Tibial artery (tissue), 4 donors: ENCODE measurements at regions not wholly inside any gene's neighbourhood (a gene's known extent, or its start where the extent isn't known, plus 50 kb on each side); places are given as distances from the start of the nearest gene placed in this dataset.

Source experiments
- DNase-seq, 2 donors: peaks; one replicate each; pipeline ENCODE4 v3.0.0-alpha.2; 2019
- H3K27ac ChIP-seq, 2 donors: fragments of 200-600 bp; sonication (generic) in 1 of 2; 1 replicate in 1 of 2; 2 replicates in 1 of 2; pipeline ENCODE4 v1.5.1; 2018 to 2019; ENCODE audit warnings: mild to moderate bottlenecking in 1 of 2
- H3K27me3 ChIP-seq, 2 donors: fragments of 200-600 bp; sonication (generic) in 1 of 2; one replicate each; pipeline versions ENCODE4 v1.5.1 to v1.6.0; 2016 to 2019
- H3K36me3 ChIP-seq, 3 donors: fragments of 200-600 bp; sonication (generic) in 2 of 3; one replicate each; pipeline ENCODE4 v1.5.1; 2016 to 2019; ENCODE audit warnings: mild to moderate bottlenecking in 2 of 3
- H3K4me1 ChIP-seq, 4 donors: fragments of 200-600 bp; sonication (generic) in 2 of 4; 1 replicate in 3 of 4; 2 replicates in 1 of 4; pipeline ENCODE4 v1.5.1; 2016 to 2019
- H3K4me3 ChIP-seq, 2 donors: fragments of 200-600 bp; sonication (generic) in 1 of 2; 1 replicate in 1 of 2; 2 replicates in 1 of 2; pipeline ENCODE4 v1.5.1; 2018 to 2019; ENCODE audit warnings: mild to moderate bottlenecking in 2 of 2
- H3K9me3 ChIP-seq, 3 donors: fragments of 200-600 bp; sonication (generic) in 1 of 3; one replicate each; pipeline ENCODE4 v1.5.1; 2016 to 2019
- CTCF ChIP-seq, 2 experiments: fragments of 200-600 bp in 1 of 2; fragments of 450-650 bp in 1 of 2; IDR thresholded peaks; one replicate each; pipeline ENCODE4 v1.5.1; 2017 to 2019; ENCODE audit warnings: antibody characterized with exemption in 2 of 2, mild to moderate bottlenecking in 1 of 2, moderate library complexity in 1 of 2
- intact Hi-C: fragments of 100-400 bp; cut with DNase I; formaldehyde crosslinking; loops from one replicate; pipeline ENCODE4 v1.15.0; 2023; ENCODE audit warnings: low total_unique reads

DNA sequence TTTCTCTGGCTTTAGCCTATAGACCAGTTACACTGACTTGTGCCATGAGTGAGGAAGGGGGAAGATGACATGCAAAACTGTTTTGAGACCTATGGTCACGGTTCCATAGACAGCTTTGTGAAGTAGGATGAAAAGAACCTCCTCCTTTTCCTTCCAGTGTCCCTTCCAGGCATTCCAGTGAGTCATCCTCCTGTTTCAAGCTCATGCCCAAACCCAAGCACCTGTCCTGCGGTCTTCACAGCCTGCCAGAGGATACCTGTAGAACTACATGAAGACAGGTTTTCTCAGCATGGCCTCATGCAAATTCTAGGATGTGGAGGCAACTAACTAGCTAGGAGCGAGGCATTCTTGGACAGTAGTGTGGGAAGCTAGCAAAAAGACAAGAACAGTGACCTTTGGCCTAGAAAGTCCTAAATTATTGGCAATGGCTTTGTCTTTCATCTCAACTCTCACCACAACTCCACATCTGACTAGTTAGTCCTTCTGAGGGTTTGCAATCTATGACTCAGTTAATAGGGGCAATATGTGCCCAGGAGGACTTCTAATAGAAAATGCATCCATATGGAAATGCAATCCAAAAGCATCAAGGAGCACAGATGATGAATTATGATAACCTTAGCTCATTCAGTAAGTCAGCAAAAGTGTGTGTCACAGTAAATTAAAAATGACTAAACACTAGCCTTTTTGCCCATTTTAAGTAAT lies 154.7 kb downstream of the RBM43 start:
- no peaks in the 10 kb centered on the region for H3K4me1 ChIP-seq
- H3K27ac ChIP-seq, result no peak overlapping the region
- H3K4me3 ChIP-seq, result no peak overlapping the region
- H3K9me3 ChIP-seq, result peaks cover 0 to 3% (median 0%) of the 10 kb centered on the region in 3 donors
- TF ChIP-seq CTCF (IDR thresholded peaks at IDR 0.05), result no peak
- no peaks in the 10 kb centered on the region for H3K36me3 ChIP-seq
- DNase-seq, result no peak
- intact Hi-C loops, result no loop called here
- H3K27me3 ChIP-seq, result no peaks in the 10 kb centered on the region

- intact Hi-C loops, result no loop called here
- Histone ChIP-seq H3K27ac (no peak overlapping the region), H3K36me3 (no peaks in the 10 kb centered on the region), H3K4me3 (no peak overlapping the region), H3K27me3 (no peaks in the 10 kb centered on the region), H3K9me3 (peaks cover 0 to 3% (median 0%) of the 10 kb centered on the region in 3 donors), H3K4me1 (no peaks in the 10 kb centered on the region)
- no peak for DNase-seq
- no peak for TF ChIP-seq CTCF (IDR thresholded peaks at IDR 0.05)
These were observed 158.1 kb downstream of the RBM43 start for GRCh38 chr2:151103551-151103950.

DNA sequence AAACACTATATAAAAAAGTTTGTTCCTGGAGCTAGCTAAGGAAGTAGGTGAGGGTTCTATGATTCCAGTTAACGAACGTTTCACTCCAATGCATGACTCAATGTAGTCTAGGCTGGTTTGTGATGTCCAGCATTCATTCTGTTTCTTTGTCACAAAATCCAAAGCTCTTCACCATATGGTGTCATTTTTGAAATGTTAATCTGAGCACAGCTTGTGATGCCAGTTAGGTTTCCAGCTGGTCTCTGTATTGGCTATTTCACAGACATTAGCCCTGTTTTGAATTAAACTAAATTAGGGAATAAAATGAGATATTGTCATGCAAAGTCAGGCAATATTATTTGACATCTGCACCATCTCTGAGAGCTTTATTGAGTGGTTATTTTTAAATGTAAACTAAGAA lies 159.4 kb downstream of the RBM43 start:
- H3K36me3 ChIP-seq, result no peaks in the 10 kb centered on the region
- no peak for DNase-seq

DNA sequence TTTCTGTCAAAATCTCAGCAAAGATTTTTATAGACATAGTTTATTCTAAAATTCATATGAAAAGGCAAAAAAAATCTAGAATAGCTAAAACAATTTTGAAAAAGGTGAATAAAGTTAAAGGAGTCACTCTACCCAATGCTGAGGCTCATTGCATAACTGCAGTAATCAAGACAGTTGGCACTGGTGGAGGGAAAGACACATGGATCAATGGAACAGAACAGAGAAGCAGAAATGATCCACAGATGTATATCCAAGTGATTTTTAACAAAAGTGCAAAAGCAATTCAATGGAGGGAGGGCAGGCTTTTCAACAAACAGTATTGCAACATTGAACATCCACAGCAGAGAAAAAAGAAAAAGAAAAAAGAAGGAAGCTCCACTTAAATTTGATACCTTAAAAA lies 162.8 kb downstream of the RBM43 start:
- no peak for TF ChIP-seq CTCF (IDR thresholded peaks at IDR 0.05)
- Histone ChIP-seq H3K27ac (no peak overlapping the region), H3K9me3 (no peaks in the 10 kb centered on the region), H3K27me3 (no peaks in the 10 kb centered on the region), H3K4me3 (no peak overlapping the region), H3K36me3 (no peaks in the 10 kb centered on the region), H3K4me1 (no peaks in the 10 kb centered on the region)
- DNase-seq, result no peak
- intact Hi-C loops, result no loop called here

More for the DNA sequence above, 159.4 kb downstream of the RBM43 start:
- TF ChIP-seq CTCF (IDR thresholded peaks at IDR 0.05), result no peak
- no peaks in the 10 kb centered on the region for H3K27me3 ChIP-seq
- no peak overlapping the region for H3K4me3 ChIP-seq
- peaks cover 0 to 3% (median 0%) of the 10 kb centered on the region in 3 donors for H3K9me3 ChIP-seq
- no peak overlapping the region for H3K27ac ChIP-seq
- no peaks in the 10 kb centered on the region for H3K4me1 ChIP-seq
- intact Hi-C loops, result no loop called here

GRCh38 chr2:151097895-151098294 lies 163.8 kb downstream of the RBM43 start:
- H3K27ac ChIP-seq, result no peak overlapping the region
- no peaks in the 10 kb centered on the region for H3K9me3 ChIP-seq
- no peaks in the 10 kb centered on the region for H3K27me3 ChIP-seq
- DNase-seq, result no peak
- no peak overlapping the region for H3K4me3 ChIP-seq
- TF ChIP-seq CTCF (IDR thresholded peaks at IDR 0.05), result no peak
- no peaks in the 10 kb centered on the region for H3K36me3 ChIP-seq
- intact Hi-C loops, result no loop called here
- no peaks in the 10 kb centered on the region for H3K4me1 ChIP-seq

- intact Hi-C loops, result no loop called here
- TF ChIP-seq CTCF (IDR thresholded peaks at IDR 0.05), result no peak
- H3K4me3 ChIP-seq, result no peak overlapping the region
- H3K4me1 ChIP-seq, result no peaks in the 10 kb centered on the region
- no peak overlapping the region for H3K27ac ChIP-seq
- DNase-seq, result no peak
- H3K9me3 ChIP-seq, result no peaks in the 10 kb centered on the region
- no peaks in the 10 kb centered on the region for H3K27me3 ChIP-seq
- H3K36me3 ChIP-seq, result no peaks in the 10 kb centered on the region
These were observed 164.5 kb downstream of the RBM43 start for GRCh38 chr2:151097128-151097527.
